Suprapubic skin (tissue), 4 donors: ENCODE measurements at regions not wholly inside any gene's neighbourhood (a gene's known extent, or its start where the extent isn't known, plus 50 kb on each side); places are given as distances from the start of the nearest gene placed in this dataset.

ENCODE experiments used
- CTCF ChIP-seq, 2 donors: fragments of 200-600 bp in 1 of 2; fragments of 450-650 bp in 1 of 2; sonication (generic) in 1 of 2; IDR thresholded peaks; one replicate each; pipeline ENCODE4 v1.5.1; 2016 to 2019; ENCODE audit warnings: antibody characterized with exemption in 2 of 2, mild to moderate bottlenecking in 1 of 2, moderate library complexity in 1 of 2
- EP300 ChIP-seq: sonication (generic); formaldehyde crosslinking; IDR thresholded peaks from one replicate; pipeline ENCODE4 v1.6.1; 2017; ENCODE audit warnings: antibody characterized with exemption
- POLR2A ChIP-seq, 2 donors: fragments of 450-650 bp; IDR thresholded peaks; one replicate each; pipeline ENCODE4 v1.6.1; 2017; ENCODE audit warnings: antibody characterized with exemption in 2 of 2, mild to moderate bottlenecking in 2 of 2, moderate library complexity in 2 of 2
- POLR2AphosphoS5 ChIP-seq, 3 donors: sonication (generic); formaldehyde crosslinking; IDR thresholded peaks; one replicate each; pipeline ENCODE4 v1.6.1; 2017; ENCODE audit warnings: antibody characterized with exemption in 3 of 3

DNA sequence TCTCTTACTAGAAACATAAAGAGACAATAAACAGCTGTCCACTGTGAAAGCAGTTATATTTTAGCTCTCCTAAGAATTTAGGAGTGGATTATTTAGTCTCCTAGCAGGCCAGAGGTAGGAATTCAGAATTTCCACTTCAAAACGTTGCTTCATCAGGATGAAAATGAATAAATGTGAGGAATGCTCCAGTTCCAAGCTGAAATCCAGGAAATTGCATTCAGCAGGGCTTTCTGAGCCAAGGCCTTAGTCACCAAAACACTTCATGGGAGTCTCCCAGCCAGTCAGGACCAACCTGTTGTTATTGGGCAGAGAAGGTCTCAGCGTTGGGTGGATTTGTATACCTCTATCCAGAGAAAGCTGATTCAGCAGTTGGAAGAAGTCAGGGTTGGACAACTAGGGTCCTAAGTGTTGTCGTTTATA, 1040.3 kb downstream of the TLE1 start:
- no peak for TF ChIP-seq CTCF (IDR thresholded peaks at IDR 0.05)
- TF ChIP-seq POLR2A (IDR thresholded peaks at IDR 0.05): no peak
- no peak for TF ChIP-seq POLR2AphosphoS5 (IDR thresholded peaks at IDR 0.05)
- TF ChIP-seq EP300: no peak
